SK-N-SH treated with all-trans-retinoic acid at 6 μM for 48 hours (cell line): ENCODE measurements at regions not wholly inside any gene's neighbourhood (a gene's known extent, or its start where the extent isn't known, plus 50 kb on each side); places are given as distances from the start of the nearest gene placed in this dataset.

Source experiments
- CREB5 ChIP-seq: fragments of 250-450 bp; sonication (Bioruptor Pico); IDR thresholded peaks from 2 replicates; pipeline ENCODE4 v1.5.1; 2020; ENCODE audit warnings: low read depth, mild to moderate bottlenecking, moderate library complexity
- TSHZ2 ChIP-seq: fragments of 250-450 bp; sonication (Bioruptor Pico); IDR thresholded peaks from 2 replicates; pipeline ENCODE4 v1.5.0; 2020; ENCODE audit warnings: mild to moderate bottlenecking, moderate library complexity
- ZFP30 ChIP-seq: fragments of 450-650 bp; formaldehyde crosslinking; IDR thresholded peaks from 2 replicates; pipeline ENCODE4 v1.5.0; 2022; ENCODE audit warnings: mild to moderate bottlenecking, moderate library complexity

- no peak for TF ChIP-seq CREB5 (CRISPR knock-in tag)
- TF ChIP-seq ZFP30, result no peak
- TF ChIP-seq TSHZ2 (CRISPR knock-in tag), result no peak
Observed at GRCh38 chr2:122055521-122055931, 300.1 kb downstream of the TSN start.
